Motor neuron (in vitro differentiated cells): ENCODE measurements at regions not wholly inside any gene's neighbourhood (a gene's known extent, or its start where the extent isn't known, plus 50 kb on each side); places are given as distances from the start of the nearest gene placed in this dataset.

ENCODE experiments used
- ATAC-seq, 8 experiments: fragments of 200-7000 bp; cut with Tn5 transposase; replicated peaks in 6 of 8; 2 replicates each; pipeline ENCODE4 v1.8.0; 2021; ENCODE audit warnings: mild to moderate bottlenecking in 8 of 8, moderate library complexity in 8 of 8
- H3K27ac ChIP-seq, 2 donors: fragments of 250-450 bp; sonication (Bioruptor Pico); 2 replicates each; pipeline ENCODE4 v1.9.0; 2021; ENCODE audit warnings: antibody characterized with exemption in 2 of 2, mild to moderate bottlenecking in 2 of 2, moderate library complexity in 1 of 2
- H3K4me1 ChIP-seq, 2 donors: fragments of 250-450 bp; sonication (Bioruptor Pico); replicated peaks in 1 of 2; 2 replicates each; pipeline ENCODE4 v1.6.1; 2021; ENCODE audit warnings: antibody characterized with exemption in 2 of 2, mild to moderate bottlenecking in 2 of 2, moderate library complexity in 1 of 2
- H3K4me3 ChIP-seq, 5 donors: fragments of 250-450 bp; sonication (Bioruptor Pico); 2 replicates each; pipeline ENCODE4 v1.9.0; 2021; ENCODE audit warnings: antibody characterized with exemption in 5 of 5, mild to moderate bottlenecking in 5 of 5, moderate library complexity in 4 of 5
- WGBS, 10 experiments: fragments of 450-650 bp; shearing (Covaris generic); methylation state at CpG; one replicate each; pipeline ENCODE4 v1.0.0; 2022; 5-methylcytosine and 5-hydroxymethylcytosine counted together
- in situ Hi-C, 9 experiments: fragments of 400-800 bp; cut with MboI; loops; one replicate each; pipeline ENCODE4 v1.15.0; 2021; ENCODE audit warnings: low sequenced_read_pairs in 9 of 9, low pct_unique_long_range_greater_than_20kb in 2 of 9; ENCODE audit not compliant: unreplicated experiment in 9 of 9

- 6 to 100% (median 100%) methylated on average over 1 to 2 of the region's 2 CpGs for WGBS, 10 experiments
- no peaks in the 10 kb centered on the region for H3K4me1 ChIP-seq
- peak in 3 of 8 experiments; percentile 25 to 68 (median 49) for ATAC-seq
- no peak overlapping the region for H3K4me3 ChIP-seq
- no peak overlapping the region for H3K27ac ChIP-seq
- in situ Hi-C loops = no loop called here
Measured at GRCh38 chr17:70230850-70231640, 61.7 kb downstream of the KCNJ2 start.

GRCh38 chr17:70232466-70232865 lies 63.1 kb downstream of the KCNJ2 start:
- H3K4me1 ChIP-seq = no peaks in the 10 kb centered on the region
- no peak overlapping the region for H3K27ac ChIP-seq
- no peak overlapping the region for H3K4me3 ChIP-seq
- whole genome bisulfite sequencing, 10 experiments = 0 to 100% (median 81%) methylated on average over 1 to 2 of the region's 2 CpGs
- ATAC-seq = no peak
- in situ Hi-C loops = no loop called here

- Histone ChIP-seq H3K27ac (no peak overlapping the region), H3K4me3 (no peak overlapping the region), H3K4me1 (peaks cover 0 to 7% of the 10 kb centered on the region in 2 donors)
- in situ Hi-C loops = no loop called here
- ATAC-seq = no peak
Measured at GRCh38 chr17:70235252-70235651, 65.9 kb downstream of the KCNJ2 start.

- H3K4me1 ChIP-seq = peaks cover 0 to 7% of the 10 kb centered on the region in 2 donors
- 64 to 100% (median 92%) methylated on average over 1 to 2 of the region's 2 CpGs; no CpG with 5 or more reads in 2 of the 10 experiments for WGBS, 10 experiments
- no peak overlapping the region for H3K4me3 ChIP-seq
- H3K27ac ChIP-seq = no peak overlapping the region
- in situ Hi-C loops = no loop called here
- no peak for ATAC-seq
Measured at GRCh38 chr17:70238228-70238627, 68.9 kb downstream of the KCNJ2 start.

GRCh38 chr17:70238646-70239045 lies 69.3 kb downstream of the KCNJ2 start:
- in situ Hi-C loops = no loop called here
- 0 to 95% (median 78%) methylated on average over 1 to 4 of the region's 4 CpGs for WGBS, 10 experiments
- ATAC-seq = no peak
- Histone ChIP-seq H3K4me1 (peaks cover 0 to 7% of the 10 kb centered on the region in 2 donors), H3K4me3 (no peak overlapping the region), H3K27ac (no peak overlapping the region)

- Histone ChIP-seq H3K4me3 (no peak overlapping the region), H3K4me1 (peaks cover 0 to 7% of the 10 kb centered on the region in 2 donors), H3K27ac (no peak overlapping the region)
- WGBS, 10 experiments = 0 to 67% (median 0%) methylated on average over 1 of the region's 1 CpG; no CpG with 5 or more reads in 3 of the 10 experiments
- peak in 3 of 8 experiments; percentile 24 to 67 (median 29) for ATAC-seq
- in situ Hi-C loops = no loop called here
Measured at GRCh38 chr17:70239391-70239826, 70.1 kb downstream of the KCNJ2 start.

GRCh38 chr17:70241071-70241470 lies 71.7 kb downstream of the KCNJ2 start:
- peaks cover 0 to 7% of the 10 kb centered on the region in 2 donors for H3K4me1 ChIP-seq
- in situ Hi-C loops = no loop called here
- no peak overlapping the region for H3K27ac ChIP-seq
- no peak for ATAC-seq
- 27 to 95% (median 88%) methylated on average over 2 to 6 of the region's 6 CpGs; no CpG with 5 or more reads in 2 of the 10 experiments for WGBS, 10 experiments
- H3K4me3 ChIP-seq = no peak overlapping the region

GRCh38 chr17:70242781-70243437 lies 73.6 kb downstream of the KCNJ2 start:
- ATAC-seq = peak in 2 of 8 experiments; percentile 45 to 47
- 2 to 89% (median 77%) methylated on average over 1 to 7 of the region's 7 CpGs for WGBS, 10 experiments
- Histone ChIP-seq H3K27ac (no peak overlapping the region), H3K4me1 (peaks cover 0 to 7% of the 10 kb centered on the region in 2 donors), H3K4me3 (no peak overlapping the region)
- in situ Hi-C loops = no loop called here

GRCh38 chr17:70251706-70252105 lies 82.4 kb downstream of the KCNJ2 start:
- 6 to 88% (median 57%) methylated on average over 1 to 2 of the region's 2 CpGs for WGBS, 10 experiments
- in situ Hi-C loops = no loop called here
- Histone ChIP-seq H3K4me3 (no peak overlapping the region), H3K4me1 (no peaks in the 10 kb centered on the region), H3K27ac (no peak overlapping the region)
- ATAC-seq = peak in 2 of 8 experiments; percentile 32 to 81

GRCh38 chr17:70254735-70255460 lies 85.6 kb downstream of the KCNJ2 start:
- ATAC-seq = no peak

GRCh38 chr17:70256751-70257150 lies 87.4 kb downstream of the KCNJ2 start:
- 47 to 100% (median 92%) methylated on average over 1 to 2 of the region's 2 CpGs; no CpG with 5 or more reads in 1 of the 10 experiments for WGBS, 10 experiments
- Histone ChIP-seq H3K4me1 (no peaks in the 10 kb centered on the region), H3K4me3 (no peak overlapping the region), H3K27ac (no peak overlapping the region)
- no peak for ATAC-seq
- in situ Hi-C loops = no loop called here

More at GRCh38 chr17:70254735-70255460, 85.6 kb downstream of the KCNJ2 start:
- WGBS, 10 experiments = 6 to 100% (median 79%) methylated on average over 1 to 2 of the region's 2 CpGs; no CpG with 5 or more reads in 1 of the 10 experiments
- in situ Hi-C loops = no loop called here
- Histone ChIP-seq H3K4me1 (no peaks in the 10 kb centered on the region), H3K27ac (no peak overlapping the region), H3K4me3 (no peak overlapping the region)

- H3K4me1 ChIP-seq = no peaks in the 10 kb centered on the region
- ATAC-seq = no peak
- in situ Hi-C loops = no loop called here
- H3K4me3 ChIP-seq = no peak overlapping the region
- H3K27ac ChIP-seq = no peak overlapping the region
Measured at GRCh38 chr17:70258465-70258864, 89.1 kb downstream of the KCNJ2 start.

- H3K27ac ChIP-seq = no peak overlapping the region
- 0 to 84% (median 77%) methylated on average over 1 to 3 of the region's 3 CpGs; no CpG with 5 or more reads in 1 of the 10 experiments for WGBS, 10 experiments
- H3K4me3 ChIP-seq = no peak overlapping the region
- no peak for ATAC-seq
- in situ Hi-C loops = no loop called here
- H3K4me1 ChIP-seq = no peaks in the 10 kb centered on the region
Measured at GRCh38 chr17:70259400-70259799, 90.1 kb downstream of the KCNJ2 start.
